Fibroblast of lung (primary cell): ENCODE measurements at regions not wholly inside any gene's neighbourhood (a gene's known extent, or its start where the extent isn't known, plus 50 kb on each side); places are given as distances from the start of the nearest gene placed in this dataset.

Source experiments
- DNase-seq, 2 donors: peaks; one replicate each; pipeline versions ENCODE4 v3.0.0 to v3.0.0-alpha.2; 2010; ENCODE audit warnings: low read depth in 2 of 2
- H2AFZ ChIP-seq: 2 replicates; pipeline ENCODE4 v1.5.1; 2012; ENCODE audit warnings: low read length, control low read depth, inconsistent platforms
- H3K27ac ChIP-seq: 2 replicates; pipeline ENCODE4 v1.5.1; 2011; ENCODE audit warnings: low read length, control low read depth; ENCODE audit not compliant: insufficient read depth
- H3K27me3 ChIP-seq: 2 replicates; pipeline ENCODE4 v1.5.1; 2011; ENCODE audit warnings: mild to moderate bottlenecking, low read length; ENCODE audit not compliant: control insufficient read depth, insufficient read depth
- H3K36me3 ChIP-seq: 2 replicates; pipeline ENCODE4 v1.5.1; 2011; ENCODE audit warnings: low read length; ENCODE audit not compliant: control insufficient read depth, insufficient read depth
- H3K4me1 ChIP-seq: 2 replicates; pipeline ENCODE4 v1.5.1; 2011; ENCODE audit warnings: low read length; ENCODE audit not compliant: control insufficient read depth, insufficient read depth; ENCODE audit errors: extremely low read depth
- H3K4me2 ChIP-seq: 2 replicates; pipeline ENCODE4 v1.5.1; 2011; ENCODE audit warnings: low read length, control low read depth; ENCODE audit not compliant: insufficient read depth; ENCODE audit errors: extremely low read depth
- H3K4me3 ChIP-seq, 4 experiments: fragments of 200-600 bp in 1 of 4; sonication (generic) in 1 of 4; replicated peaks in 1 of 4; 2 replicates each; pipeline ENCODE4 v1.5.1; 2011 to 2016; ENCODE audit warnings: low read length in 4 of 4, low read depth in 3 of 4, mild to moderate bottlenecking in 3 of 4, control low read depth in 2 of 4, inconsistent platforms in 1 of 4, mixed read lengths in 1 of 4; ENCODE audit not compliant: insufficient read depth in 1 of 4; ENCODE audit errors: control extremely low read depth in 1 of 4
- H3K79me2 ChIP-seq: 2 replicates; pipeline ENCODE4 v1.5.1; 2012; ENCODE audit warnings: mild to moderate bottlenecking, low read length, inconsistent platforms; ENCODE audit not compliant: control insufficient read depth, insufficient read depth
- H3K9ac ChIP-seq: 2 replicates; pipeline ENCODE4 v1.5.1; 2011; ENCODE audit warnings: mild to moderate bottlenecking, low read length, control low read depth; ENCODE audit not compliant: insufficient read depth
- H3K9me3 ChIP-seq: 2 replicates; pipeline ENCODE4 v1.5.1; 2012; ENCODE audit warnings: low read depth, low read length; ENCODE audit not compliant: control insufficient read depth, insufficient read depth
- H4K20me1 ChIP-seq: 2 replicates; pipeline ENCODE4 v1.5.1; 2011; ENCODE audit warnings: low read length; ENCODE audit not compliant: control insufficient read depth, insufficient read depth; ENCODE audit errors: extremely low read depth
- CTCF ChIP-seq, 2 donors: IDR thresholded peaks in 1 of 2; conservative IDR thresholded peaks in 1 of 2; 1 replicate in 1 of 2; 2 replicates in 1 of 2; pipeline ENCODE4 v1.5.1; 2011 to 2012; ENCODE audit warnings: low read length in 2 of 2, control low read depth in 1 of 2, inconsistent platforms in 1 of 2, low read depth in 1 of 2, mild to moderate bottlenecking in 1 of 2
- EZH2 ChIP-seq: IDR thresholded peaks from 2 replicates; pipeline ENCODE4 v1.5.1; 2012; ENCODE audit warnings: low read length, control low read depth, mild to moderate bottlenecking; ENCODE audit errors: missing control alignments

GRCh38 chr3:3342141-3342540 is 162.7 kb upstream of the CRBN start:
- no peaks in the 10 kb centered on the region for H3K27me3 ChIP-seq
- H3K4me3 ChIP-seq = no peak overlapping the region
- no peaks in the 10 kb centered on the region for H3K36me3 ChIP-seq
- no peaks in the 10 kb centered on the region for H4K20me1 ChIP-seq
- H3K4me1 ChIP-seq = no peaks in the 10 kb centered on the region
- no peak overlapping the region for H3K9ac ChIP-seq
- no peak overlapping the region for H3K27ac ChIP-seq
- no peak overlapping the region for H3K4me2 ChIP-seq
- DNase-seq = no peak
- no peak overlapping the region for H2AFZ ChIP-seq
- no peaks in the 10 kb centered on the region for H3K9me3 ChIP-seq
- no peak for TF ChIP-seq EZH2
- no peaks in the 10 kb centered on the region for H3K79me2 ChIP-seq

- Histone ChIP-seq H3K9me3 (no peaks in the 10 kb centered on the region), H3K27ac (no peak overlapping the region), H3K4me3 (no peak overlapping the region), H4K20me1 (no peaks in the 10 kb centered on the region), H3K4me1 (no peaks in the 10 kb centered on the region), H3K27me3 (no peaks in the 10 kb centered on the region), H3K36me3 (no peaks in the 10 kb centered on the region), H3K79me2 (no peaks in the 10 kb centered on the region), H3K4me2 (no peak overlapping the region), H2AFZ (no peak overlapping the region), H3K9ac (no peak overlapping the region)
- no peak for DNase-seq
- TF ChIP-seq CTCF (conservative IDR thresholded peaks at IDR 0.05 in 1 of 2, IDR thresholded peaks at IDR 0.05 in 1 of 2; ENCODE audit: low read depth in 1 of 2, low read length in 2 of 2) (no peak), EZH2 (no peak)
Observed at GRCh38 chr3:3340965-3341895, 161.7 kb upstream of the CRBN start.

GRCh38 chr3:3340526-3340925 is 161.0 kb upstream of the CRBN start:
- H3K27ac ChIP-seq = no peak overlapping the region
- no peak overlapping the region for H3K4me3 ChIP-seq
- no peak overlapping the region for H2AFZ ChIP-seq
- no peak overlapping the region for H3K9ac ChIP-seq
- H3K9me3 ChIP-seq = no peaks in the 10 kb centered on the region
- H3K79me2 ChIP-seq = no peaks in the 10 kb centered on the region
- DNase-seq = no peak
- H3K4me2 ChIP-seq = no peak overlapping the region
- no peak for TF ChIP-seq CTCF (conservative IDR thresholded peaks at IDR 0.05 in 1 of 2, IDR thresholded peaks at IDR 0.05 in 1 of 2; ENCODE audit: low read depth in 1 of 2, low read length in 2 of 2)
- TF ChIP-seq EZH2 = no peak
- no peaks in the 10 kb centered on the region for H3K36me3 ChIP-seq
- H3K27me3 ChIP-seq = no peaks in the 10 kb centered on the region
- no peaks in the 10 kb centered on the region for H4K20me1 ChIP-seq
- no peaks in the 10 kb centered on the region for H3K4me1 ChIP-seq
